BE2C (cell line): ENCODE measurements at regions not wholly inside any gene's neighbourhood (a gene's known extent, or its start where the extent isn't known, plus 50 kb on each side); places are given as distances from the start of the nearest gene placed in this dataset.

Experiments used
- DNase-seq: peaks from one replicate; pipeline ENCODE4 v3.0.0-alpha.2; 2020
- H3K27me3 ChIP-seq: fragments of 250-450 bp; sonication (Bioruptor Pico); 2 replicates; pipeline ENCODE4 v1.5.1; 2020; ENCODE audit warnings: mild to moderate bottlenecking
- H3K36me3 ChIP-seq: fragments of 250-450 bp; sonication (Bioruptor Pico); 2 replicates; pipeline ENCODE4 v1.5.1; 2020; ENCODE audit warnings: mild to moderate bottlenecking
- H3K4me1 ChIP-seq: fragments of 250-450 bp; sonication (Bioruptor Pico); 2 replicates; pipeline ENCODE4 v1.5.1; 2020
- H3K4me3 ChIP-seq: 2 replicates; pipeline ENCODE4 v1.5.1; 2011; ENCODE audit warnings: low read depth, low read length
- H3K9me3 ChIP-seq: fragments of 250-450 bp; sonication (Bioruptor Pico); 2 replicates; pipeline ENCODE4 v1.5.1; 2020
- TF ChIP-seq, protein P1 (sequence below): IDR thresholded peaks from 2 replicates; pipeline ENCODE4 v1.5.1; 2012; ENCODE audit warnings: mild to moderate bottlenecking, low read depth, low read length

DNA sequence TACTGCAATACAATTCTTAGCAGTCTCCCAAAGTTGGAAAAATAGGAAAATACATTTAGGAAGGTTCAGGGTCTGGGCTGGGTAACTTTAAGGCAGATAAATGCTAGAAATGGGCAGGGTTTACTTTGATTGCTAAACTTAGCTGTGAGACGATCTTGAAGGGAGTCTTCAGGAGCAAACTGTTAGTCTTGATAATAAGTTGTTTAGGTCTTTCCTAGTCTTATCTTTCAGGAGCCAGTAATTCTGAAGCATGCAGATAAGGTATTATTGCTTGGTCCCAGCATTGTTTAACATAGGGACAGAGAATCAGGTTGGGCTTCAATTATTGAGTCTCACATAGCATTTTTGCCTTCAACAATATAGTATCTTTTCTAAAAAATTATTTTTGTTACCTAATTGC is 262.4 kb upstream of the MIR17HG start:
- DNase-seq, result no peak
- H3K4me3 ChIP-seq, result no peak overlapping the region
- TF ChIP-seq, protein P1, sequence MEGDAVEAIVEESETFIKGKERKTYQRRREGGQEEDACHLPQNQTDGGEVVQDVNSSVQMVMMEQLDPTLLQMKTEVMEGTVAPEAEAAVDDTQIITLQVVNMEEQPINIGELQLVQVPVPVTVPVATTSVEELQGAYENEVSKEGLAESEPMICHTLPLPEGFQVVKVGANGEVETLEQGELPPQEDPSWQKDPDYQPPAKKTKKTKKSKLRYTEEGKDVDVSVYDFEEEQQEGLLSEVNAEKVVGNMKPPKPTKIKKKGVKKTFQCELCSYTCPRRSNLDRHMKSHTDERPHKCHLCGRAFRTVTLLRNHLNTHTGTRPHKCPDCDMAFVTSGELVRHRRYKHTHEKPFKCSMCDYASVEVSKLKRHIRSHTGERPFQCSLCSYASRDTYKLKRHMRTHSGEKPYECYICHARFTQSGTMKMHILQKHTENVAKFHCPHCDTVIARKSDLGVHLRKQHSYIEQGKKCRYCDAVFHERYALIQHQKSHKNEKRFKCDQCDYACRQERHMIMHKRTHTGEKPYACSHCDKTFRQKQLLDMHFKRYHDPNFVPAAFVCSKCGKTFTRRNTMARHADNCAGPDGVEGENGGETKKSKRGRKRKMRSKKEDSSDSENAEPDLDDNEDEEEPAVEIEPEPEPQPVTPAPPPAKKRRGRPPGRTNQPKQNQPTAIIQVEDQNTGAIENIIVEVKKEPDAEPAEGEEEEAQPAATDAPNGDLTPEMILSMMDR, result no peak
- H3K9me3 ChIP-seq, result no peaks in the 10 kb centered on the region
- no peaks in the 10 kb centered on the region for H3K27me3 ChIP-seq
- H3K36me3 ChIP-seq, result no peaks in the 10 kb centered on the region
- peaks cover 4% of the 10 kb centered on the region for H3K4me1 ChIP-seq

DNA sequence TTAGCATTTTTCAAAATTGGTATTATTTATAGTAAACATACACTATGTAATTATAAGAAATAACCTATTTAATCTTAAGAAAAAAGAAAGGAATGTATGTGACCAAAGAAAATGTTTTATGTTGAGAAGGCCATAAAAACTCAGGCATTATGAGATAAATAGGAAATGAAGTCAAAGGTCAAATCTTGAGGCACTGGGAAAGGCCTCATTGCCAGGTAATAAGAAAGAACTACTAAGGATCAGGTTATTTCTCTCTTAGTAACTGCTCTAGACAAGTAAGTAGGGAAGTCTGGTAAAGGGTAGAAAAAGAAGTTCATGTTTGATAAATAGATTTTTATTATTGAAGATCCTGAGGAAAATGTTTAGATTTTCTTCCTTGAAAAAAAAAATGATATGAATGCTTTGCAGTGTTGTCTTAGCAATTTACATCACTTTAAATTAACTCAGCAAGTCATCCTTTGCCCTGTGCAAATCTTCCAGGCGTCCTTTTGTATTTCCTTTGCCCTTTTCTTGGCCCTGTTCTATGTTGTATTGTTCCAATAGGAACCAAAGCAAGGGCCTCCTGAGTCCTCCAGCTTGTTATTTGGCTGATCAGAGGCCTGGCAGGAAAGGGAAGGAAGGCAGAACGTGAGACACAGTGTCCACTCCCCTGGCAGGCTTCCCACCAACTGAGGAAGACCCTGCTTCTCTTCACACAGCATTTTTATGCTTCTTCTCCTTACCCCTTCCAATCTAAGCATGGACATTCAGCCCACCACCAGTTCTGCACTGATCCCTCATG is 260.4 kb upstream of the MIR17HG start:
- no peak for DNase-seq
- Histone ChIP-seq H3K36me3 (no peaks in the 10 kb centered on the region), H3K4me3 (no peak overlapping the region), H3K27me3 (no peaks in the 10 kb centered on the region), H3K9me3 (no peaks in the 10 kb centered on the region), H3K4me1 (peaks cover 4% of the 10 kb centered on the region)
- TF ChIP-seq, protein P1, result no peak

DNA sequence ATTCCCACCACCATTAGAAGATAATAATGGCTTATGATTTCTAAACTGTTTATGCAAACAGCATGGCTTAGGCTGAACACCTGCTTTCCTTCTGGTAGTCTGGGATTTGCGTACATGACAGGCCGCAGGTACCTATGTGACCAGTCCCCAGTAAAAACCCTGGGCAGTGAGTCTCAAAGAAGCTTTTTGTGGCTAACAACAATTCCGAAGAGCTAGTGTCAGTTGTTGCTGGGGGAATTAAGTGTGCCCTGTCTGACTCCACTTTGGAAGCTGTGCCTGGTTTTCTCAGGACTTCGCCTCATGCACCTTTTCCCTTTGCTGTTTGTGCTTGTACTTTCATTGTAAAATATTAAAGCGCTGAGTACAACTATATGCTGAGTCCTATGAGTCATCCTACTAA is 250.2 kb upstream of the MIR17HG start:
- Histone ChIP-seq H3K9me3 (no peaks in the 10 kb centered on the region), H3K4me1 (no peaks in the 10 kb centered on the region), H3K27me3 (no peaks in the 10 kb centered on the region), H3K4me3 (no peak overlapping the region), H3K36me3 (no peaks in the 10 kb centered on the region)
- TF ChIP-seq, protein P1, result no peak
- DNase-seq, result no peak

DNA sequence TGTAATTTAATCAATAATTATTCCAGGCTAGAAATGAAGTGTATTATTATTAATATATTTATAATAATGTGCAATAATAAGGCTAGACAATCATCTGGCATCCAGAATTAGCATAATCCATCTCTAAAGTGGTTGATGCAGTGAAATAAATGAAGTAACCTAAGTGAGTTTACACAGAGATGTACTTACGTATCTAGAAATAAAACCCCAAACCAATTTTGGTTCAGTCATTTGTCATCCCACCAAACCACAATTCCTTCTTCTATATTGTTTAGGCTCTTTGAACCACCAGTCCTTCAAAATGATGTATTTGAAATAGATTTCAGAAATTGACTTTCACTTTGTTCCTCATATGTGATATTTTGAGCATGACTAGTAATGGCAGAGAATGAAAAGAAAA is 247.6 kb upstream of the MIR17HG start:
- Histone ChIP-seq H3K4me1 (no peaks in the 10 kb centered on the region), H3K36me3 (no peaks in the 10 kb centered on the region), H3K9me3 (no peaks in the 10 kb centered on the region), H3K4me3 (no peak overlapping the region), H3K27me3 (no peaks in the 10 kb centered on the region)
- no peak for DNase-seq
- TF ChIP-seq, protein P1, result no peak

DNA sequence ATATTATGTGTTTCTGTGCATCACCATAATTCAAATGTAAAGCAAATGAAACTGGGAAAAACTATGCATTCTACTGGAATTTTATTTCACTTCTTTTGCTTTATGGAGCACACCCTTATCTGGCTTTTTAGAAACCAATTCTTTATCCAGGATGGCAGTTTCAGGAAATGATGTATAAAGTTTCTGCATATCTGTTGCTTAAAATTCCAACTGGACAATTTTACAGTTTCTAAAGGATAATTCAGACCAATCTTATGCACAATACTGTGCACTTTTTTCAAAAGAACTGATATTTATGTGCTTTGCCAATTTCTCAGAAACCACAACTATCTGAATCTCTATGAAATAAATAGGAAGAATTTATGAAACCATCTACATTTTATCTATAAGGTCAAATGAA is 246.5 kb upstream of the MIR17HG start:
- H3K27me3 ChIP-seq, result no peaks in the 10 kb centered on the region
- no peak overlapping the region for H3K4me3 ChIP-seq
- TF ChIP-seq, protein P1, result no peak
- no peaks in the 10 kb centered on the region for H3K4me1 ChIP-seq
- no peaks in the 10 kb centered on the region for H3K9me3 ChIP-seq
- no peak for DNase-seq
- H3K36me3 ChIP-seq, result no peaks in the 10 kb centered on the region

DNA sequence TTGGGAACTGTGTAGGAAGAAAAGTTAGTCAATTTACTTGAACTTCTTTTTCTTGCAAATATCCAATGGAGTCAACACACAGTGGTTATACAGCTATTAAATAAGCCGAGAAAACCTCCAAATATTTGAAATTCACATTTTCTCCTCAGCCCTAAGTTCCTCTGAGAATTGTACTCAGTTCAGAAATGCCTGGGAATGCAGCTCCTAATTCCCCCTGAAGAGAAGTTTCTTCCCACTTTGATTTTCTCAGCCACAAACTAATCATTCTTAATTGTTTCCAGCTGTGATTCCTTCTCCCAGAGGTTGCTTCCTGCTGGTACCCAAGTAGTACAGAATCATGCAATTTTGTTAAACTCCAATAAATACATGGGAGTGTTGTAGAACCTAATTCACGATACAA is 246.1 kb upstream of the MIR17HG start:
- TF ChIP-seq, protein P1, result no peak
- no peaks in the 10 kb centered on the region for H3K36me3 ChIP-seq
- no peak for DNase-seq
- no peaks in the 10 kb centered on the region for H3K9me3 ChIP-seq
- H3K27me3 ChIP-seq, result no peaks in the 10 kb centered on the region
- no peak overlapping the region for H3K4me3 ChIP-seq
- no peaks in the 10 kb centered on the region for H3K4me1 ChIP-seq
